ENCODE measurements at regions not wholly inside any gene's neighbourhood (a gene's known extent, or its start where the extent isn't known, plus 50 kb on each side); places are given as distances from the start of the nearest gene placed in this dataset.

- Mint-ChIP-seq H3K27me3 (peaks cover 4 to 7% of the 10 kb centered on the region in 2 donors), H3K4me1 (no peaks in the 10 kb centered on the region), H3K36me3 (no peaks in the 10 kb centered on the region), H3K27ac (no peak overlapping the region), H3K4me3 (no peak overlapping the region), H3K9me3 (no peaks in the 10 kb centered on the region)
- H3K9me3 ChIP-seq (ENCODE audit: control insufficient read depth in 1 of 2, low read length in 2 of 2), result no peaks in the 10 kb centered on the region
- H3K27me3 ChIP-seq (ENCODE audit: insufficient read depth, low read length), result no peaks in the 10 kb centered on the region
- no peaks in the 10 kb centered on the region for H3K36me3 ChIP-seq (ENCODE audit: insufficient read depth, low read length)
- H3K4me1 ChIP-seq (ENCODE audit: insufficient read depth, low read length), result no peaks in the 10 kb centered on the region
- POLR2A ChIA-PET (ENCODE audit: partially characterized antibody), result no interaction called here
- no peak overlapping the region for H3K27ac ChIP-seq (ENCODE audit: low read depth, low read length)
- intact Hi-C loops (cut with micrococcal nuclease), result no loop called here
- CTCF ChIA-PET (ENCODE audit: partially characterized antibody), result no interaction called here
- DNase-seq, result no peak
- no peak overlapping the region for H3K4me3 ChIP-seq (ENCODE audit: low read length in 2 of 2)
Measured at GRCh38 chr1:178642282-178642681, 82.8 kb upstream of the RALGPS2 start.

- intact Hi-C loops (cut with micrococcal nuclease), result no loop called here
- Mint-ChIP-seq H3K4me3 (no peak overlapping the region), H3K27me3 (peaks cover 4 to 10% of the 10 kb centered on the region in 2 donors), H3K27ac (no peak overlapping the region), H3K36me3 (no peaks in the 10 kb centered on the region), H3K9me3 (no peaks in the 10 kb centered on the region), H3K4me1 (no peaks in the 10 kb centered on the region)
- ChIA-PET CTCF (ENCODE audit: partially characterized antibody) (no interaction called here), POLR2A (ENCODE audit: partially characterized antibody) (no interaction called here)
- Histone ChIP-seq H3K27me3 (ENCODE audit: insufficient read depth, low read length) (no peaks in the 10 kb centered on the region), H3K9me3 (ENCODE audit: control insufficient read depth in 1 of 2, low read length in 2 of 2) (no peaks in the 10 kb centered on the region), H3K4me3 (ENCODE audit: low read length in 2 of 2) (no peak overlapping the region), H3K27ac (ENCODE audit: low read depth, low read length) (no peak overlapping the region), H3K36me3 (ENCODE audit: insufficient read depth, low read length) (no peaks in the 10 kb centered on the region), H3K4me1 (ENCODE audit: insufficient read depth, low read length) (no peaks in the 10 kb centered on the region)
- DNase-seq, result no peak
Measured at GRCh38 chr1:178643349-178643748, 81.7 kb upstream of the RALGPS2 start.

GRCh38 chr1:178643831-178644230, 81.2 kb upstream of the RALGPS2 start:
- Histone ChIP-seq H3K36me3 (ENCODE audit: insufficient read depth, low read length) (no peaks in the 10 kb centered on the region), H3K4me3 (ENCODE audit: low read length in 2 of 2) (no peak overlapping the region), H3K4me1 (ENCODE audit: insufficient read depth, low read length) (no peaks in the 10 kb centered on the region), H3K27ac (ENCODE audit: low read depth, low read length) (no peak overlapping the region), H3K27me3 (ENCODE audit: insufficient read depth, low read length) (no peaks in the 10 kb centered on the region), H3K9me3 (ENCODE audit: control insufficient read depth in 1 of 2, low read length in 2 of 2) (no peaks in the 10 kb centered on the region)
- H3K27me3 Mint-ChIP-seq, result peaks cover 4 to 10% of the 10 kb centered on the region in 2 donors
- POLR2A ChIA-PET (ENCODE audit: partially characterized antibody), result no interaction called here
- CTCF ChIA-PET (ENCODE audit: partially characterized antibody), result no interaction called here
- H3K4me3 Mint-ChIP-seq, result no peak overlapping the region
- H3K36me3 Mint-ChIP-seq, result no peaks in the 10 kb centered on the region
- DNase-seq, result no peak
- no peak overlapping the region for H3K27ac Mint-ChIP-seq
- intact Hi-C loops (cut with micrococcal nuclease), result no loop called here
- no peaks in the 10 kb centered on the region for H3K9me3 Mint-ChIP-seq
- H3K4me1 Mint-ChIP-seq, result no peaks in the 10 kb centered on the region

GRCh38 chr1:178644308-178645120, 80.5 kb upstream of the RALGPS2 start:
- intact Hi-C loops (cut with micrococcal nuclease), result no loop called here
- Mint-ChIP-seq H3K9me3 (no peaks in the 10 kb centered on the region), H3K4me1 (no peaks in the 10 kb centered on the region), H3K4me3 (no peak overlapping the region), H3K36me3 (no peaks in the 10 kb centered on the region), H3K27ac (no peak overlapping the region), H3K27me3 (peaks cover 4 to 10% of the 10 kb centered on the region in 2 donors)
- H3K9me3 ChIP-seq (ENCODE audit: control insufficient read depth in 1 of 2, low read length in 2 of 2), result no peaks in the 10 kb centered on the region
- ChIA-PET CTCF (ENCODE audit: partially characterized antibody) (no interaction called here), POLR2A (ENCODE audit: partially characterized antibody) (no interaction called here)
- H3K4me3 ChIP-seq (ENCODE audit: low read length in 2 of 2), result no peak overlapping the region
- no peaks in the 10 kb centered on the region for H3K4me1 ChIP-seq (ENCODE audit: insufficient read depth, low read length)
- no peak for DNase-seq
- no peaks in the 10 kb centered on the region for H3K27me3 ChIP-seq (ENCODE audit: insufficient read depth, low read length)
- H3K36me3 ChIP-seq (ENCODE audit: insufficient read depth, low read length), result no peaks in the 10 kb centered on the region
- H3K27ac ChIP-seq (ENCODE audit: low read depth, low read length), result no peak overlapping the region

- no peaks in the 10 kb centered on the region for H3K9me3 Mint-ChIP-seq
- H3K36me3 ChIP-seq (ENCODE audit: insufficient read depth, low read length), result no peaks in the 10 kb centered on the region
- H3K27ac ChIP-seq (ENCODE audit: low read depth, low read length), result no peak overlapping the region
- H3K27me3 ChIP-seq (ENCODE audit: insufficient read depth, low read length), result no peaks in the 10 kb centered on the region
- H3K4me3 Mint-ChIP-seq, result no peak overlapping the region
- H3K4me1 ChIP-seq (ENCODE audit: insufficient read depth, low read length), result no peaks in the 10 kb centered on the region
- peaks cover 6 to 16% of the 10 kb centered on the region in 2 donors for H3K27me3 Mint-ChIP-seq
- DNase-seq, result no peak
- no peaks in the 10 kb centered on the region for H3K4me1 Mint-ChIP-seq
- ChIA-PET POLR2A (ENCODE audit: partially characterized antibody) (no interaction called here), CTCF (ENCODE audit: partially characterized antibody) (no interaction called here)
- no peak overlapping the region for H3K4me3 ChIP-seq (ENCODE audit: low read length in 2 of 2)
- H3K27ac Mint-ChIP-seq, result no peak overlapping the region
- no peaks in the 10 kb centered on the region for H3K36me3 Mint-ChIP-seq
- intact Hi-C loops (cut with micrococcal nuclease), result no loop called here
- no peaks in the 10 kb centered on the region for H3K9me3 ChIP-seq (ENCODE audit: control insufficient read depth in 1 of 2, low read length in 2 of 2)
Measured at GRCh38 chr1:178645157-178645807, 79.8 kb upstream of the RALGPS2 start.

- H3K27me3 ChIP-seq (ENCODE audit: insufficient read depth, low read length), result no peaks in the 10 kb centered on the region
- intact Hi-C loops (cut with micrococcal nuclease), result no loop called here
- no peaks in the 10 kb centered on the region for H3K4me1 ChIP-seq (ENCODE audit: insufficient read depth, low read length)
- DNase-seq, result no peak
- no peaks in the 10 kb centered on the region for H3K36me3 ChIP-seq (ENCODE audit: insufficient read depth, low read length)
- no peaks in the 10 kb centered on the region for H3K9me3 ChIP-seq (ENCODE audit: control insufficient read depth in 1 of 2, low read length in 2 of 2)
- H3K4me3 Mint-ChIP-seq, result no peak overlapping the region
- CTCF ChIA-PET (ENCODE audit: partially characterized antibody), result no interaction called here
- H3K36me3 Mint-ChIP-seq, result no peaks in the 10 kb centered on the region
- no peak overlapping the region for H3K27ac ChIP-seq (ENCODE audit: low read depth, low read length)
- H3K27ac Mint-ChIP-seq, result no peak overlapping the region
- POLR2A ChIA-PET (ENCODE audit: partially characterized antibody), result no interaction called here
- H3K4me3 ChIP-seq (ENCODE audit: low read length in 2 of 2), result no peak overlapping the region
- H3K9me3 Mint-ChIP-seq, result no peaks in the 10 kb centered on the region
- no peaks in the 10 kb centered on the region for H3K4me1 Mint-ChIP-seq
- H3K27me3 Mint-ChIP-seq, result peaks cover 6 to 16% of the 10 kb centered on the region in 2 donors
Measured at GRCh38 chr1:178645808-178646200, 79.2 kb upstream of the RALGPS2 start.

- ChIA-PET POLR2A (ENCODE audit: partially characterized antibody) (no interaction called here), CTCF (ENCODE audit: partially characterized antibody) (no interaction called here)
- no peaks in the 10 kb centered on the region for H3K9me3 ChIP-seq (ENCODE audit: control insufficient read depth in 1 of 2, low read length in 2 of 2)
- Mint-ChIP-seq H3K36me3 (no peaks in the 10 kb centered on the region), H3K9me3 (no peaks in the 10 kb centered on the region), H3K27me3 (peaks cover 6 to 16% of the 10 kb centered on the region in 2 donors), H3K4me1 (no peaks in the 10 kb centered on the region), H3K27ac (no peak overlapping the region), H3K4me3 (no peak overlapping the region)
- H3K27me3 ChIP-seq (ENCODE audit: insufficient read depth, low read length), result no peaks in the 10 kb centered on the region
- no peak for DNase-seq
- no peaks in the 10 kb centered on the region for H3K36me3 ChIP-seq (ENCODE audit: insufficient read depth, low read length)
- intact Hi-C loops (cut with micrococcal nuclease), result no loop called here
- H3K4me3 ChIP-seq (ENCODE audit: low read length in 2 of 2), result no peak overlapping the region
- no peak overlapping the region for H3K27ac ChIP-seq (ENCODE audit: low read depth, low read length)
- no peaks in the 10 kb centered on the region for H3K4me1 ChIP-seq (ENCODE audit: insufficient read depth, low read length)
Measured at GRCh38 chr1:178646821-178647220, 78.2 kb upstream of the RALGPS2 start.

Data from CD4-positive, alpha-beta memory T cell (primary cell).